GM12872 (cell line): ENCODE measurements at regions not wholly inside any gene's neighbourhood (a gene's known extent, or its start where the extent isn't known, plus 50 kb on each side); places are given as distances from the start of the nearest gene placed in this dataset.

Experiments
- TF ChIP-seq, protein P1 (sequence below): IDR thresholded peaks from 3 replicates; pipeline ENCODE4 v1.5.1; 2011; ENCODE audit warnings: low read depth, mild to moderate bottlenecking, low read length, moderate library complexity; ENCODE audit not compliant: insufficient read depth

DNA sequence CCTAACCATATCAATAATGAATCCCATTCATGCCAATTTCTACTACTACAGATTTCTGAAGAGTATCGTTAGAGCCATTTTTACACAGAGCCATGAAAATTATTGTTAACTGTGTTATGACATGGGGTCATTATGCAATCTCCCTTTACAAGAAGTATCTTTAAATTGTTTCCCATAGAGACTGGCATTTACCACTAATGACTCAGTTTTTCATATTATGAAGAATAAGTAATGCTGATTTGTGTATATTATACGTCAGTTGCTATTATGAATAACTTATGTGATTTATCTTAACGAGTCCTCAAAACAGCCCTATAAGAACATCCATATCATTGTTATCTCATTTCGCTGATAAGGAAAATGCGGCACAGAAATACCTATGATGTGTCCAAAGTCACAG, 173.8 kb downstream of the KCNJ2 start:
- TF ChIP-seq, protein P1, sequence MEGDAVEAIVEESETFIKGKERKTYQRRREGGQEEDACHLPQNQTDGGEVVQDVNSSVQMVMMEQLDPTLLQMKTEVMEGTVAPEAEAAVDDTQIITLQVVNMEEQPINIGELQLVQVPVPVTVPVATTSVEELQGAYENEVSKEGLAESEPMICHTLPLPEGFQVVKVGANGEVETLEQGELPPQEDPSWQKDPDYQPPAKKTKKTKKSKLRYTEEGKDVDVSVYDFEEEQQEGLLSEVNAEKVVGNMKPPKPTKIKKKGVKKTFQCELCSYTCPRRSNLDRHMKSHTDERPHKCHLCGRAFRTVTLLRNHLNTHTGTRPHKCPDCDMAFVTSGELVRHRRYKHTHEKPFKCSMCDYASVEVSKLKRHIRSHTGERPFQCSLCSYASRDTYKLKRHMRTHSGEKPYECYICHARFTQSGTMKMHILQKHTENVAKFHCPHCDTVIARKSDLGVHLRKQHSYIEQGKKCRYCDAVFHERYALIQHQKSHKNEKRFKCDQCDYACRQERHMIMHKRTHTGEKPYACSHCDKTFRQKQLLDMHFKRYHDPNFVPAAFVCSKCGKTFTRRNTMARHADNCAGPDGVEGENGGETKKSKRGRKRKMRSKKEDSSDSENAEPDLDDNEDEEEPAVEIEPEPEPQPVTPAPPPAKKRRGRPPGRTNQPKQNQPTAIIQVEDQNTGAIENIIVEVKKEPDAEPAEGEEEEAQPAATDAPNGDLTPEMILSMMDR, result no peak

DNA sequence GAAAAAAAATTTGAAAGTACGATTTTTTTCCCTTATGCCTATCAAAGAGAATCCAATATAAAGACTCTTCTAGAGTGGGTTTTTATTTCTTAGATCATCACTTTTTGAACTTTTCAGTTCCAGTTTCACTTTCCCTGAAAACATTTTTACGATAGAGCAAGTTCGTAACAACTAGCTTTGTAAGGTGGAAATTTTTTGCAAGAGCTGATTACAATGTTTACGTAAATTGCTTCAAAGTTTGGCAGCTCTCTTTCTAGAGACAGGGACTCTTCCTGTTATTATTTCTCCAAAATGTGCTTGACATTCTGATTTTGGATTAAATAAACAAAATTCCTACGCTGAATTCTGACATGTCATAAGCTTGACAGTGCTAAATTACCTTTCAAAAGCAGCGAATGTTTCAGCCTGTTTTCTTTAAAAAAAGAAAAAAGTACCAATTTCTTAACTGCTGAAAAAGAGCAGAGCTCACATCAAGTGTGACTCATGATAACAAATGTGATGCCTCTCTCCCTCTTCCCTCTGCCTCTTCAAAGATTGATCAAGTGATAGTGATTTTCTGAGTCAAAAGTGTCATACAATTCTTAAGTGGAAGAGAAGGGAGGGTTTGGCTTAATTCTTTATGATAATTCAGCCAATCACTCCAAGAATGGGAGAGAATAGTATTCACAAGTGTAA, 175.2 kb downstream of the KCNJ2 start:
- TF ChIP-seq, protein P1, result no peak

DNA sequence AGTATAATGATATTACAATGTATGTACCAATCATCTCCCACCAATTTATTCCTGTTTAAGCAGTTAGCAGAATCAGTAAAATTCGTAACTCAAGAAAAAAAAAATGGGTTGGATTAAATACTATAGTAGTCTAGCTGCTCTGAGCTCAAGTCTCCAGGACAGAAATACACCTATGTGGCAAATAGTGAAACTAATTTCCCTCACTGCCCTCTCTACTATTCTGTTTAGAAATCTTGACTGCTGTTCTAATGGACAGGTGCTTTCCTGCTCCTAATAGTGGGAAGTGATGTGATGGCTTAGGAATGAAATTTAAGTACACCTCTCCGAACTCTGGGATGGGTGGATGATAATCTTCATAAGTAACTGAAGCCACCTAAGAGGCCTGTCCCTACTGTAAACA, 175.7 kb downstream of the KCNJ2 start:
- TF ChIP-seq, protein P1, result no peak

DNA sequence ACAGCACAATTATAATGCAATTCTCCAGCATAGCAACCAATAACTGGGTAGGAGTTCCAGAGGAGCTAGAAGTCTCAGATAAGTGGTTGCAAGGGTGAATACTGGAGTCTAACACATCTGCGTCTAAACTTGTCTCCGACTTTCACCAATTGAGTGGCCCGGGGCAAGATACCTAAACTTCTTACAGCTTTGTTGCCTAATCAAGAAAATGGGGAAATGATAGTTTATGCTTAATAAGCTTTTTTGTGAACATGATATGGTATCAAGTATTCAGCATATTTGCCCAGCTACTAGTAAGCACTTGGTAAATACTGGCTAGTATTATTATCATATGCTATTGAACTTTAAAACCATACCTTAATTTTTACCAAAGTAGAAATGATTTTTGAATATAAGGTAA, 183.5 kb downstream of the KCNJ2 start:
- TF ChIP-seq, protein P1, result no peak

DNA sequence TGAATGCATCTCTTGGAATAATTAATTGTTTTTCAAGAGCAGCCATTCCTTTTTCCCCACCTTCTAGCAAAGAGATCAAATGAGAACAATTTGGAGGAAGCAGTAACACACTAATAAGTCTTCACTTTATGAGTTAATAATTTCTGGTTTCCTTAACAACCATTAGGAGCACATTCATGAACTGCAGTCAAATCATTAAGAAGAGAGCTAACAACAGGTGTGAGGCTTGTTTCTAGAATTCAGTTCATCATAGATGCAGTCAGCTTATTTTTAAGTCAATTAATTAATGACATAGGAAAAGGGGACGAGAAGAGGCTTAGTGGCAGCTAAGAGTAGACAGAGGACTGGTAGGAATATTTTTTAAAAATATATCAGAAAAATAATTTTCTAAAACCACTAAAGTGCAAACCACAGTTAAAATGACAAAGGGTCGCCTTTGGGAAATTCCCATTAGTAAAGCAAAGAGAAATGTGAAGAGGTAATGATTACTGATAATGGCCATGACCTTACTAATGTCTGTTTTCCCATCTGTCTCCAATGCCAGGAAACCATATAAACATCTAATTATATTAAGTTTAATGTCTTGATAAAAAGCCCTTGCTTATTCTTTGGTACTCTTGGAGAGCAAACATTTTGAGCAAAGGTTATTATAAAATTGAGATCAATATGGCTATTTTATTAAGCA, 184.2 kb downstream of the KCNJ2 start:
- TF ChIP-seq, protein P1, result no peak

DNA sequence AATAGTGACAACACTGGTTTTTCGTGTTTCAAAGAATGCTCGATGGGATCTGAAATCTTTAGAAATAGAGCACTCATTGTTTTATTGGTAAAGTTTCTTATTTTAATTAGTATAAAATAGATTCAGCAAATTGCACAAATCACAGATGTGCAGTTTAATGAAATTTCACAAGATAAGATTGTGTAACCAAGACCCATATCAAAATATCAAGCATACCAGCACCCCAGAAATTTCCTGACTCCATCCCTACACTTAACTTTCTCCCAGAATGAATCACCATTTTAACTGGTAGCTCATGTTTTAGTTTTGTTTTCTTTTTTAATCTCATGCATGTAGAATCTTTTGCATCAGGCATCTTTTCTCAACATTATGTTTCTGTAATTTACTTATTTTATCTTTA, 185.9 kb downstream of the KCNJ2 start:
- TF ChIP-seq, protein P1, result no peak

DNA sequence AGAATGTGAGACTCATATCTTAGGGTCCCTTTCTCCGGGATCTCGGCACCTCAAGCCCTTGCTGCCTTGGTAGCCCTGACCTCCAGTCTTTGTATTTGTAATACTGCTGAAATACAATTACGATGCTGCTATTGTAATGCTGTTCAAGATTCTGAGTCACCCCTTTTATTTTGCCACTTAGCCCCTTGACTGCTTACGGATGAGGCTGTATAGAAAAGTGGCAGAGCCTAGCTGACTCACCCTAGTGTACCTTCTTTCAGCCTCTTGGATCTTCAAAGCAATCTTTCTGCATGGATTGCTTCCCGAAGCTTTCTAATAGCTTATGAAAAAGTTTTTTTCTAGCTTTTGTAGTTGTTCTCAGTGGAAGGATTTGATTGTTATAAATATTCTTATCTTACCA, 187.9 kb downstream of the KCNJ2 start:
- TF ChIP-seq, protein P1, result no peak
